Stimulated activated CD4-positive, alpha-beta T cell treated with anti-CD3 and anti-CD28 coated beads, TNF-alpha, amount 100 ng/mL, for 48 hours (primary cell): ENCODE measurements at regions not wholly inside any gene's neighbourhood (a gene's known extent, or its start where the extent isn't known, plus 50 kb on each side); places are given as distances from the start of the nearest gene placed in this dataset.
"Not testable (repeated sequence)": the region's sequence is repeated elsewhere in the genome, so short reads cannot be mapped to it uniquely, and the experiment has no call there.

Experiments
- DNase-seq, 3 donors: peaks; one replicate each; pipeline ENCODE4 v3.0.0-alpha.2; 2020; ENCODE audit warnings: low read depth in 3 of 3

DNA sequence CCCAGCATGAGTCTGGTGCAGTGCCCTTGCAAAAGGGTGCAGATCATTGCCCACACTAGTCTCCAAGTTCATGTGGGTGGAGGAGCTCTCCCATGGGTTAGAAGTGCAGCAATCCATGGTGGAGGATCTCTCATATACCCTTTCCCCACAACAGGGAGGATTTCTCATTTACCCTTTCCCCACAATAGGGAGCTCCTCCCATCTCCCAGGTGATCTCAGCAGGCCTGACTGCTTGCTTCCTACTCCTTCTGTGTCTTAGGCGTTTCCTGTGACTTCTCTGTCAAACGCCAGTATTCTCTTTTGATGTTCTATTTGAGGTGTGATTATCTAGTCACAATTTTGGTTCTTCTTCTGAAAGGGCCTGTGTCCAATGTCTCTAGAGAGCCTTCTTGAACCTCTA lies 133.8 kb upstream of the RFX3 start:
- DNase-seq: no peak

DNA sequence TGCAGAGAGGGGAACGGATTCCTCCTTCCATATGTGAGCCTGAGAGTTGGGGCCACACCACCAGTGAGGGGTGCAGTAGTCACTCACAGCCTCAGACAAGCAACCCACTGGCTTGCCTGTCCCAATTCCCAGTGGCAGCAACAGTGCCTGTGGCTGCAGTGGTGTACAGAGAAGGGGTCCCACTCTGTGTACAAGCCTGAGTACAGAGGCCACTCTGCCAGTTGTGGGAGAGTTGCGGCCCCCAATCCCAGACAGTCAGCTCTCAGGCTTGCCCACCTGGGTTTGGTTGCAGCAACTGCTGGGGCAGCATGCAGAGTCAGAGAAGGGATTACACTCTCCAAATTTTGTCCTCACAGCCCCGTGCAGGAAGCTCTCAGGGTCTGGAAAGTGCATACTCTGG lies 133.2 kb upstream of the RFX3 start:
- no peak for DNase-seq

DNA sequence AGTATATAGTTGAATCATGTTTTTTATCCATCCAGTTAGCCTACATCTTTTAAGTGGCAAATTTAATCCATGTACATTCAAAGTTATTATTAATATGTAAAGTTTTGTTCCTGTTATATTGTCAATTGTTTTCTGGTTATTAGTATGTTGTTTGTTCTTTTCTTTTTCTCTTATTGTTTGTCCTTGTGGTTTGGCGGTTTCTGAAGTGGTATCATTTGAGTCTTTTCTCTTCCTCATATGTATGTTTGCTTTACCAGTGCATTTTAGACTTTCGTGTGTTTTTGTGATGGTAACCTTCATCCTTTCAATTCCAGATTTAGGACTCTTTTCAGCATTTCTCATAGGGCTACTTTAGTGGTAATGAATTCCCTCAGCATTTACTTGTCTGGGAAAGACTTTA lies 130.4 kb upstream of the RFX3 start:
- DNase-seq: no peak

GRCh38 chr9:3650994-3651622 lies 125.3 kb upstream of the RFX3 start:
- DNase-seq: no peak

GRCh38 chr9:3648722-3649246 lies 123.0 kb upstream of the RFX3 start:
- DNase-seq: no peak

GRCh38 chr9:3648266-3648665 lies 122.5 kb upstream of the RFX3 start:
- no peak for DNase-seq

GRCh38 chr9:3647652-3648051 lies 121.9 kb upstream of the RFX3 start:
- no peak for DNase-seq

- DNase-seq: no peak
These were observed 120.4 kb upstream of the RFX3 start for GRCh38 chr9:3646226-3646625.

- not testable (repeated sequence) for DNase-seq
These were observed 116.3 kb upstream of the RFX3 start for GRCh38 chr9:3642075-3642474.

GRCh38 chr9:3629495-3629894 lies 103.7 kb upstream of the RFX3 start:
- no peak for DNase-seq

GRCh38 chr9:3628239-3628638 lies 102.4 kb upstream of the RFX3 start:
- no peak for DNase-seq

DNA sequence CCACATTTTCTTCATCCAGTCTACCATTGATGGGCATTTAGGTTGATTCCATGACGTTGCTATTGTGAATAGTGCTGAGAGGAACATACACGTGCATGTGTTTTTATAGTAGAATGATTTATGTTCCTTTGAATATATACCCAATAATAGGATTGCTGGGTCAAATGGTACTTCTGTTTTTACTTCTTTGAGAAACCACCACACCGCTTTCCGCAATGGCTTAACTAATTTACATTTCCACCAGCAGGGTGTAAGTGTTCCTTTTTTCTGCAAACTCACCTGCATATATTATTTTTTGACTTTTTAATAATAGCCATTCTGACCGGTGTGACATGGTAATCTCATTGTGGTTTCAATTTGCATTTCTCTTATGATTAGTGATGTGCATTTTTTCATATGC lies 82.2 kb upstream of the RFX3 start:
- DNase-seq: no peak

DNA sequence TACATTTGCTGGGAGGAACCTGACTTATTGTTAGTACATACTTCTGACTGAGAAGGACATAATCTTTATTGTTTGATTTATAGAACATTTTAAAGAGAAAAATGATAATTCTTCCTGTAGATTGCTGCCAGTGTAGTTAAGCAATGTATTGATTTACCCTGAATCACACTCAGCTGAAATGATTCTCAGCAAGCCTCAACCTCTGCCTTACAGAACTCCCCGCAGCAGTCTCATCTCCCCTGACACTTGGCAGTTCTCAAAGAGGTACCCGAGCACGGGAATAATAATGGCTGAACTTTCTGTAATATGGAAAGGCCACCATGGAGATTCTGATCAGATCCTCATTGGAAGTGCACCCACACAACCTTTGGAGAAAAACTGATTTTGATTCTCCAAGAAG lies 74.9 kb upstream of the RFX3 start:
- DNase-seq: no peak

DNA sequence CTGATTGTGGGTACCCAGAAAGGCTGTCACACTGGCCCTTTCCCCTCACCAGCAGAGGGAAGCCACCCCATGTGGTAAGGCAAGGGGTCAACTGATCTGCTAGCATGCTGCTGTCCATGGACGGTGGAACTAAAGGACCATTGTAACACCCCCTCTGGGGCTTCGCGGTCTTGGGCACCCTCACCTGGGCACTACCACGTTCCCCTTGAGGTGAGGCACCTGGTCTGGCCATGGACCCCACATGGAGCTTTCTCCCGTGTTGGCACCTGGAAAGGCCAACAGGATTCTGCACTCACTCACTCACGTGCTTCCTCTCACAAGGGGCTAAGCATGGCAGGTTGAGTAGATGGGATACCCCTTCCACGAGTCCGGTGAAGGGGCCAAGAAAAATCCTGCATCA lies 72.0 kb upstream of the RFX3 start:
- no peak for DNase-seq

DNA sequence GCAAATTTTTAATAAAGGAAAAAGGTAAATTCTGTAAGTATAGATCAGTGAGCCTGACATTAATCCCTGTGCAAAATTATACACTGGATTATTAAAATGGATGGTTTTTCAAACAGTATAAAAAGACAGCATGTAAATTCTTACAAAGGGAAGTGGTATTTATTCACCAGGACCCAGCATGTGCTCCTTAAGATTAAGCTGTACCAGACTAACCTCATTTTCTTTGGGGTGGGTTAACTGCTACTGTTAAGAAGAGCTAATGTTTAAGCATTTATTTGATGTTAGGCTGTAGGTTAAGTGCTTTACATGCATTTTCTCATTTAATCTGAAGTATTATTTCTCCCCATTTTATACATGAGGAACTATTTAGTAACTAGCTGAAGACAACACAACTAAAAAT lies 60.3 kb upstream of the RFX3 start:
- DNase-seq: no peak

- no peak for DNase-seq
These were observed 59.8 kb upstream of the RFX3 start for GRCh38 chr9:3585606-3586005.

- peak in 2 of 3 donors; percentile 2 to 7 for DNase-seq
These were observed 53.0 kb upstream of the RFX3 start for GRCh38 chr9:3578786-3579185.

DNA sequence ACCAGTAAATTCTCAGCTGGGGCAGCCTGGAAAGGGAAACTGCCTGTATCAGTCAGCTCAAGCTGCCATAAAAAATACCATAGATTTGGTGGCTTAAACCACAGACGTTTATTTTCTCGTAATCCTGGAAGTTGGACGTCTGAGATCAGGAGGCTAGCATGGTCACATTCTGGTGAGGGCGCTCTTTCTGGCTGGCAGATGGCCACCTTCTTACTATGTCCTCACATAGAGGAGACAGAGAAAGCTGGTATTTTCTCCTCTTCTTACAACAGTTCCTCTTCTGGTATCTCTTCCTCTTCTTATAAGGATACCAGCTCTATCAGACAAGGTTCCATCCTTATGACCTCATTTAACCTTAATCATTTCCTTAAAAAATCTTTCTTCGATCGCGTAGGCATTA lies 50.5 kb upstream of the RFX3 start:
- DNase-seq: no peak

- DNase-seq: no peak
These were observed 50.0 kb upstream of the RFX3 start for GRCh38 chr9:3575821-3576220.
